RWPE2 (cell line): ENCODE measurements at regions not wholly inside any gene's neighbourhood (a gene's known extent, or its start where the extent isn't known, plus 50 kb on each side); places are given as distances from the start of the nearest gene placed in this dataset.
A peak's percentile ranks its signal among the peaks of the same experiment; 100 is the strongest.

Experiments used
- ATAC-seq: fragments of 200-7000 bp; cut with Tn5 transposase; 3 replicates; pipeline ENCODE4 v1.9.1; 2021; ENCODE audit warnings: low read depth
- DNase-seq: peaks from one replicate; pipeline ENCODE4 v3.0.0-alpha.2; 2020; ENCODE audit warnings: low spot score
- H3K27ac ChIP-seq: fragments of 450-650 bp; 2 replicates; pipeline ENCODE4 v1.5.1; 2017; ENCODE audit warnings: mild to moderate bottlenecking; ENCODE audit not compliant: poor library complexity, severe bottlenecking
- H3K27me3 ChIP-seq: fragments of 250-450 bp; sonication (Bioruptor Pico); 2 replicates; pipeline ENCODE4 v1.5.1; 2021; ENCODE audit warnings: mild to moderate bottlenecking, moderate library complexity; ENCODE audit not compliant: insufficient read depth, poor library complexity, severe bottlenecking
- H3K36me3 ChIP-seq: fragments of 250-450 bp; sonication (Bioruptor Pico); 2 replicates; pipeline ENCODE4 v1.5.1; 2020; ENCODE audit warnings: low read depth, mild to moderate bottlenecking, moderate library complexity
- H3K4me1 ChIP-seq: fragments of 250-450 bp; sonication (Bioruptor Pico); 2 replicates; pipeline ENCODE4 v1.5.1; 2021; ENCODE audit warnings: mild to moderate bottlenecking, moderate library complexity; ENCODE audit not compliant: insufficient read depth, poor library complexity, severe bottlenecking
- H3K4me3 ChIP-seq: fragments of 250-450 bp; sonication (Bioruptor Pico); 2 replicates; pipeline ENCODE4 v1.5.1; 2021; ENCODE audit warnings: mild to moderate bottlenecking, moderate library complexity; ENCODE audit not compliant: severe bottlenecking
- H3K9me3 ChIP-seq: fragments of 250-450 bp; sonication (Bioruptor Pico); 2 replicates; pipeline ENCODE4 v1.5.1; 2021; ENCODE audit warnings: mild to moderate bottlenecking, moderate library complexity; ENCODE audit not compliant: severe bottlenecking
- TF ChIP-seq, protein P1 (sequence below): fragments of 450-650 bp; IDR thresholded peaks from one replicate; pipeline ENCODE4 v1.5.1; 2017; ENCODE audit warnings: mild to moderate bottlenecking, moderate library complexity; ENCODE audit not compliant: poor library complexity, severe bottlenecking

DNA sequence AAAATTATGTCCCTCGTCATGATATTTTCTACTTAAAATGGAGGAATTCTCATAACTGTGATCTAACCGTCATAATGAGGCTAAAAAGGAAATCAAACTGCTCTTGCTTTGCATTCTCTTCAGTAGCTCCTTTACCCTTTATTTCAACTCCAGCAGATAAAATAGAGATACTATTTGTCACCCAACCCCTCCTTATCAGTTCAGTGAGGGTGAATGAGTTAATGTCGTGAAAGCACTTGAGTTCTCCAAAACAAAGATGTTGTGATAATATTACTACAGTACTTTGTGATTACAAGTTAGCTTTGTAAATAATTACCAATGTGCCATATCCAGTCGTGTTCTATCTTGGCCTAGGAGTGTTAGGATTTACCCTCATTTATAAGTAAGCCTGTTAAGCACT, 63.4 kb upstream of the ANKRD28 start:
- Histone ChIP-seq H3K4me1 (peaks cover 9% of the 10 kb centered on the region), H3K27ac (peak overlapping the region; percentile 76), H3K27me3 (no peaks in the 10 kb centered on the region), H3K9me3 (peaks cover 4% of the 10 kb centered on the region), H3K4me3 (no peak overlapping the region), H3K36me3 (no peaks in the 10 kb centered on the region)
- TF ChIP-seq, protein P1, sequence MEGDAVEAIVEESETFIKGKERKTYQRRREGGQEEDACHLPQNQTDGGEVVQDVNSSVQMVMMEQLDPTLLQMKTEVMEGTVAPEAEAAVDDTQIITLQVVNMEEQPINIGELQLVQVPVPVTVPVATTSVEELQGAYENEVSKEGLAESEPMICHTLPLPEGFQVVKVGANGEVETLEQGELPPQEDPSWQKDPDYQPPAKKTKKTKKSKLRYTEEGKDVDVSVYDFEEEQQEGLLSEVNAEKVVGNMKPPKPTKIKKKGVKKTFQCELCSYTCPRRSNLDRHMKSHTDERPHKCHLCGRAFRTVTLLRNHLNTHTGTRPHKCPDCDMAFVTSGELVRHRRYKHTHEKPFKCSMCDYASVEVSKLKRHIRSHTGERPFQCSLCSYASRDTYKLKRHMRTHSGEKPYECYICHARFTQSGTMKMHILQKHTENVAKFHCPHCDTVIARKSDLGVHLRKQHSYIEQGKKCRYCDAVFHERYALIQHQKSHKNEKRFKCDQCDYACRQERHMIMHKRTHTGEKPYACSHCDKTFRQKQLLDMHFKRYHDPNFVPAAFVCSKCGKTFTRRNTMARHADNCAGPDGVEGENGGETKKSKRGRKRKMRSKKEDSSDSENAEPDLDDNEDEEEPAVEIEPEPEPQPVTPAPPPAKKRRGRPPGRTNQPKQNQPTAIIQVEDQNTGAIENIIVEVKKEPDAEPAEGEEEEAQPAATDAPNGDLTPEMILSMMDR: no peak
- DNase-seq: no peak
- no peak for ATAC-seq

DNA sequence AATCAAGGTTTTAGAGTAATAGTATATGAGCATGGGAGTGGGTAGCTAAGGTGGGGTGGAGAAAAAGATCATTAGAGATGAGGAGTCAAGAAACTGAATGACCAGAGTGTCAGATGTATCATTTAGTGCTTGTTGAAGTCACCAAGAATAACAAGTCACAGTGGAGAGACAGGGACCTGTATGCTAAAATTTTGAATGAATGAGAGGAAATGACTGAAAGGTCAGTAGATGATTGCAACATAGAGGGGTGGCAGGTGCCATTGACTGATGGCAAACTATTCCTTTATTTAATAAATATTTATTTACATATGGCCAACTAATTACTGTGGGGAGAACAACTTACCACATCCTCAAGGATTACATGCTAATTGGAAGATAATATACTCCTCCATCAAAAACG, 75.0 kb upstream of the ANKRD28 start:
- no peak for DNase-seq
- H3K9me3 ChIP-seq: no peaks in the 10 kb centered on the region
- no peak overlapping the region for H3K4me3 ChIP-seq
- no peak overlapping the region for H3K27ac ChIP-seq
- no peak for ATAC-seq
- H3K27me3 ChIP-seq: no peaks in the 10 kb centered on the region
- no peaks in the 10 kb centered on the region for H3K4me1 ChIP-seq
- TF ChIP-seq, protein P1: no peak
- H3K36me3 ChIP-seq: no peaks in the 10 kb centered on the region

DNA sequence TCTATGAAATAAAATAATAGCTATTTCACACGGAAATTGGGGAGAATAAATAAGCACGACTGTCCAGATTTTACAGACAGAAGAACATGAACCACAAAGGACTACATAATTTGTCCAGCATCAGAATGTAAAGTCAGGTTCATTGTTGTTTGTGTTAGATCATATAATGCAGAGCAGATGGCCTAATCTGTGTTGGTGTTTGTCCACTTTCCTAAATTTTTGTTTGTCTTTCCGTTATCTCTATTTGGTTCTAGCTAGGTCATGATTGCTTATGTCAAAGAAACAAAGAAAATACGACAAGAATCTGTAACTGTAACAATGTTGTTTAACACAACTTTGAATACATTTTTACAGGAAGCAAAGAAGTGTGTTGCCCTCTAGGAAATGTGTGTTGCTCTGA, 75.6 kb upstream of the ANKRD28 start:
- H3K27ac ChIP-seq: no peak overlapping the region
- H3K4me3 ChIP-seq: no peak overlapping the region
- no peaks in the 10 kb centered on the region for H3K36me3 ChIP-seq
- TF ChIP-seq, protein P1: no peak
- H3K27me3 ChIP-seq: no peaks in the 10 kb centered on the region
- H3K4me1 ChIP-seq: no peaks in the 10 kb centered on the region
- DNase-seq (no peak), ATAC-seq (no peak)
- no peaks in the 10 kb centered on the region for H3K9me3 ChIP-seq

DNA sequence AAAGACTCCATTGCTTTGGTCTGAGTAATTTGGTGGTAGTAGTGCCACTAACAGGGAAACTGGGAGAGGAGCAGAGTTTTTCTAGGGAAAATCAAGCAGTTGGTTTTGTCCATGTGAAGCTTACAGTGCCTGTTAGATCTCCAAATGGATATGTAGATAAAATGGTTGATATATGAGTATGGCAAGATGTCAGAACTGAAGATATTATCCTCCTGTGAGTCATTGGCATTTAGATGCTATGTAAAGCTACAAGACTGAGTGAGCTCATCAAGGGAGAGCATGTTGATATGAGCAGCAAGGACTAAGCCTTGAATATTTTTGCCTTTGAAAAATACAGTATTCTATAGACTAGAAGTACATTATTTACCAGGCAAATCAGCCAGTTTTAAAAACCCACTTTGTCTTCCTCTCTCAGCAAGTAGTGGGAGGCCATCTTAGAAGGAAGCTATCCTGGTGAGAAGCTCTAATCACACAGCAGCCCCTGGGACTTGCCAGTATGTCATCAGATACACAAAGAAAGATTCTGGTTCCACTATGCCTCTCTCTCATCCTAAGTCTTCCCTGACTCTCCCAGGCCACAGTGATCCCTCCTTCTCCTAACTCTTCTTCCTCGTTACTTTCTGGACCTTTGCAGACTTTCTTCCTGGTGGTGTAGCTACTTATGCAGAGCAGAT, 77.4 kb upstream of the ANKRD28 start:
- Histone ChIP-seq H3K4me1 (no peaks in the 10 kb centered on the region), H3K27me3 (no peaks in the 10 kb centered on the region), H3K4me3 (no peak overlapping the region), H3K27ac (no peak overlapping the region), H3K36me3 (no peaks in the 10 kb centered on the region), H3K9me3 (no peaks in the 10 kb centered on the region)
- ATAC-seq (peak; percentile 80), DNase-seq (no peak)
- TF ChIP-seq, protein P1: no peak

DNA sequence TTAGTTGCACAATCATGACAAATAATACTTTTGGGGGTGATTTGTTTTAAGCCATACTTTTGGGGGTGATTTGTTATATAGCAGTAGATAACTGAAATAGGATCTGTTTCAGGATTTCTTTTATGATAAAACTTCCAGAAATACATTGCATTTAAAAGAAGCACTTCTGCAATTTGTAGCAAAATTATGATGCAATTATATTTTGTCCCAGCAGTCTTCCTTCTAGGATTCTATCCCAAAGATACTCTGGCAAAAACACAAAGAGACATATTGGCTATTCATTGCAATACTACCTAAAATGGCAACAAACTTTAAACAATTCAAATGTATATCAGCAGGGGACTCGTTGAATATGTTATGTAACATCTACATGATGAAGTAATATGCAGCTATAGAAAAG, 78.9 kb upstream of the ANKRD28 start:
- H3K27ac ChIP-seq: no peak overlapping the region
- no peaks in the 10 kb centered on the region for H3K36me3 ChIP-seq
- no peak for ATAC-seq
- no peaks in the 10 kb centered on the region for H3K9me3 ChIP-seq
- TF ChIP-seq, protein P1: no peak
- H3K27me3 ChIP-seq: no peaks in the 10 kb centered on the region
- no peak for DNase-seq
- H3K4me1 ChIP-seq: no peaks in the 10 kb centered on the region
- H3K4me3 ChIP-seq: no peak overlapping the region
